ENCODE measurements at regions not wholly inside any gene's neighbourhood (a gene's known extent, or its start where the extent isn't known, plus 50 kb on each side); places are given as distances from the start of the nearest gene placed in this dataset.

DNA sequence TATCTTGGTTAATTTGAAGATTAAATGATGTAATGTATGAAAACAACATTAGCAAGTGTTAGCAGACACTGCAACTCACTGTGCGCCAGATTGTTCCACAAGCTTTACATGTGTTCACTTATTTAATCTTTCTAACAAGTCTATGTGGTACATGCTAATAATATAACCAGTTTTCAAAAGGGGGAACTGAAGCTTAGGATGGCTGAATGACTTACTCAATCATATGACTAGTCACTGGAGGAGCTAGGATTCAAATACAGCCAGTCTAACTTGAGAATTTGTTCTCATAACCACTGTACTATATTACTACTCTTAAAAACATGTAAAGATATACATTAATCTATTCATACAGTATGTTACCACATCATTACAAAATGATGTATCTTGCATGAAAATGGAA, 60.5 kb upstream of the LRIG3 start:
- intact Hi-C loops (cut with micrococcal nuclease; ENCODE audit: unreplicated experiment) = no loop called here
- Histone ChIP-seq H2AFZ (ENCODE audit: control insufficient read depth, low read depth, low read length) (no peak overlapping the region), H3K4me2 (ENCODE audit: control insufficient read depth, insufficient read depth) (no peak overlapping the region), H3K9me3 (replicated peaks; ENCODE audit: control insufficient read depth, insufficient read depth, low read length) (no peaks in the 10 kb centered on the region), H4K20me1 (ENCODE audit: control insufficient read depth, insufficient read depth) (no peaks in the 10 kb centered on the region), H3K79me2 (ENCODE audit: control insufficient read depth, insufficient read depth, low read length) (no peaks in the 10 kb centered on the region), H3K27ac (ENCODE audit: control insufficient read depth, insufficient read depth) (no peak overlapping the region), H3K27me3 (replicated peaks in 1 of 2; ENCODE audit: control insufficient read depth in 2 of 2, insufficient read depth in 2 of 2, low read length in 1 of 2) (no peaks in the 10 kb centered on the region), H3K4me3 (no peak overlapping the region), H3K4me1 (ENCODE audit: control insufficient read depth, insufficient read depth, low read length) (no peaks in the 10 kb centered on the region), H3K9ac (ENCODE audit: control insufficient read depth, insufficient read depth, low read length) (no peak overlapping the region), H3K36me3 (ENCODE audit: control insufficient read depth in 2 of 2, insufficient read depth in 2 of 2, low read length in 1 of 2) (no peaks in the 10 kb centered on the region)
- in situ Hi-C loops (cut with MboI) = no loop called here
- no TSS peak for BruUV-seq (replicated peaks)
- 64% methylated on average over 1 of the region's 1 CpG for WGBS (ENCODE audit: insufficient coverage, insufficient replicate concordance, low lambda C conversion rate, missing lambda C conversion rate)
- no peak for ATAC-seq
- RAD21 ChIA-PET (ENCODE audit: unreplicated experiment) = no interaction called here
- FAIRE-seq = no peak
- TF ChIP-seq ATF7 (IDR thresholded peaks at IDR 0.05; ENCODE audit: low read depth) (peak; percentile 24; the same call in 1 of the 2 replicates), ZNF24 (IDR thresholded peaks at IDR 0.05) (no peak), NRF1 (conservative IDR thresholded peaks at IDR 0.05; ENCODE audit: low read depth, low read length) (no peak)
- no peak for DNase-seq (ENCODE audit: low read depth, low spot score)
- POLR2A ChIA-PET = no interaction called here
- CTCF ChIA-PET = no interaction called here
- SMC1A ChIA-PET (ENCODE audit: uncharacterized antibody, unreplicated experiment) = no interaction called here

DNA sequence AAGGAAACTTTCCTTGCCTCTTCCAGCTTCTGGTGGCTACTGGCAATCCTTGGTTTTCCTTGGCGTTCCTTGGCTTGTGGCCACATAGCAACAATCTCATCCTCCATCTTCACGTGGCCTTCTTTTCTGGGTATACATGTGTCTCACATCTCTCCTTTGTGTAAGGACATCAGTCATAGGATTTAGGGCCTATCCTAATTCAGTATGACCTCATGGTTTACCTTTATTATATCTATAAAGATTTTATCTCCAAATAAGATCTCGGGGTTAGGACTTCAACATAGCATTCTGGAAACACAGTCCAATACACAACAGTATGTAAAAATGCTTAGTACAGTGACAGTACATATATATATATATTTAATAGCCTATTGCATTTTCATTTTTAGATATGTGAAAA, 58.4 kb upstream of the LRIG3 start:
- FAIRE-seq (no peak), DNase-seq (ENCODE audit: low read depth, low spot score) (no peak), ATAC-seq (no peak)
- no peaks in the 10 kb centered on the region for H3K36me3 ChIP-seq (ENCODE audit: control insufficient read depth in 2 of 2, insufficient read depth in 2 of 2, low read length in 1 of 2)
- RAD21 ChIA-PET (ENCODE audit: unreplicated experiment) = no interaction called here
- SMC1A ChIA-PET (ENCODE audit: uncharacterized antibody, unreplicated experiment) = interaction anchor here (0.8 kb wide), 1 partner anchor 25 kb away, joined by 3 read pairs; no protein-coding TSS in a partner anchor
- no peak overlapping the region for H3K9ac ChIP-seq (ENCODE audit: control insufficient read depth, insufficient read depth, low read length)
- no TSS peak for BruUV-seq (replicated peaks)
- CTCF ChIA-PET = no interaction called here
- no peak overlapping the region for H3K4me2 ChIP-seq (ENCODE audit: control insufficient read depth, insufficient read depth)
- no peak overlapping the region for H3K4me3 ChIP-seq
- no peak overlapping the region for H3K27ac ChIP-seq (ENCODE audit: control insufficient read depth, insufficient read depth)
- no peaks in the 10 kb centered on the region for H3K9me3 ChIP-seq (replicated peaks; ENCODE audit: control insufficient read depth, insufficient read depth, low read length)
- no peaks in the 10 kb centered on the region for H3K4me1 ChIP-seq (ENCODE audit: control insufficient read depth, insufficient read depth, low read length)
- no peaks in the 10 kb centered on the region for H3K27me3 ChIP-seq (replicated peaks in 1 of 2; ENCODE audit: control insufficient read depth in 2 of 2, insufficient read depth in 2 of 2, low read length in 1 of 2)
- no peaks in the 10 kb centered on the region for H3K79me2 ChIP-seq (ENCODE audit: control insufficient read depth, insufficient read depth, low read length)
- intact Hi-C loops (cut with micrococcal nuclease; ENCODE audit: unreplicated experiment) (no loop called here), in situ Hi-C loops (cut with MboI) (no loop called here)
- H4K20me1 ChIP-seq (ENCODE audit: control insufficient read depth, insufficient read depth) = no peaks in the 10 kb centered on the region
- WGBS (ENCODE audit: insufficient coverage, insufficient replicate concordance, low lambda C conversion rate, missing lambda C conversion rate) = 20% methylated on average over 3 of the region's 3 CpGs
- POLR2A ChIA-PET = no interaction called here
- H2AFZ ChIP-seq (ENCODE audit: control insufficient read depth, low read depth, low read length) = no peak overlapping the region
- TF ChIP-seq IKZF1 (conservative IDR thresholded peaks at IDR 0.05) (no peak), IKZF2 (IDR thresholded peaks at IDR 0.05) (no peak), MEF2A (IDR thresholded peaks at IDR 0.05; ENCODE audit: insufficient read depth, low read depth, low read length) (no peak), BMI1 (IDR thresholded peaks at IDR 0.05; ENCODE audit: borderline replicate concordance) (no peak), ZZZ3 (IDR thresholded peaks at IDR 0.05; ENCODE audit: control insufficient read depth, insufficient read length, low read depth) (no peak), SP1 (IDR thresholded peaks at IDR 0.05; ENCODE audit: low read depth, low read length) (no peak), ZBED1 (IDR thresholded peaks at IDR 0.05; ENCODE audit: borderline replicate concordance) (no peak), ZNF217 (IDR thresholded peaks at IDR 0.05) (no peak)
- TF ChIP-seq, protein P1, sequence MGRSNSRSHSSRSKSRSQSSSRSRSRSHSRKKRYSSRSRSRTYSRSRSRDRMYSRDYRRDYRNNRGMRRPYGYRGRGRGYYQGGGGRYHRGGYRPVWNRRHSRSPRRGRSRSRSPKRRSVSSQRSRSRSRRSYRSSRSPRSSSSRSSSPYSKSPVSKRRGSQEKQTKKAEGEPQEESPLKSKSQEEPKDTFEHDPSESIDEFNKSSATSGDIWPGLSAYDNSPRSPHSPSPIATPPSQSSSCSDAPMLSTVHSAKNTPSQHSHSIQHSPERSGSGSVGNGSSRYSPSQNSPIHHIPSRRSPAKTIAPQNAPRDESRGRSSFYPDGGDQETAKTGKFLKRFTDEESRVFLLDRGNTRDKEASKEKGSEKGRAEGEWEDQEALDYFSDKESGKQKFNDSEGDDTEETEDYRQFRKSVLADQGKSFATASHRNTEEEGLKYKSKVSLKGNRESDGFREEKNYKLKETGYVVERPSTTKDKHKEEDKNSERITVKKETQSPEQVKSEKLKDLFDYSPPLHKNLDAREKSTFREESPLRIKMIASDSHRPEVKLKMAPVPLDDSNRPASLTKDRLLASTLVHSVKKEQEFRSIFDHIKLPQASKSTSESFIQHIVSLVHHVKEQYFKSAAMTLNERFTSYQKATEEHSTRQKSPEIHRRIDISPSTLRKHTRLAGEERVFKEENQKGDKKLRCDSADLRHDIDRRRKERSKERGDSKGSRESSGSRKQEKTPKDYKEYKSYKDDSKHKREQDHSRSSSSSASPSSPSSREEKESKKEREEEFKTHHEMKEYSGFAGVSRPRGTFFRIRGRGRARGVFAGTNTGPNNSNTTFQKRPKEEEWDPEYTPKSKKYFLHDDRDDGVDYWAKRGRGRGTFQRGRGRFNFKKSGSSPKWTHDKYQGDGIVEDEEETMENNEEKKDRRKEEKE (IDR thresholded peaks at IDR 0.05) = no peak
- TF ChIP-seq, protein P2, sequence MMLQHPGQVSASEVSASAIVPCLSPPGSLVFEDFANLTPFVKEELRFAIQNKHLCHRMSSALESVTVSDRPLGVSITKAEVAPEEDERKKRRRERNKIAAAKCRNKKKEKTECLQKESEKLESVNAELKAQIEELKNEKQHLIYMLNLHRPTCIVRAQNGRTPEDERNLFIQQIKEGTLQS (IDR thresholded peaks at IDR 0.05; ENCODE audit: borderline replicate concordance, extremely low read depth, low read depth, low read length) = no peak
- TF ChIP-seq, protein P3, sequence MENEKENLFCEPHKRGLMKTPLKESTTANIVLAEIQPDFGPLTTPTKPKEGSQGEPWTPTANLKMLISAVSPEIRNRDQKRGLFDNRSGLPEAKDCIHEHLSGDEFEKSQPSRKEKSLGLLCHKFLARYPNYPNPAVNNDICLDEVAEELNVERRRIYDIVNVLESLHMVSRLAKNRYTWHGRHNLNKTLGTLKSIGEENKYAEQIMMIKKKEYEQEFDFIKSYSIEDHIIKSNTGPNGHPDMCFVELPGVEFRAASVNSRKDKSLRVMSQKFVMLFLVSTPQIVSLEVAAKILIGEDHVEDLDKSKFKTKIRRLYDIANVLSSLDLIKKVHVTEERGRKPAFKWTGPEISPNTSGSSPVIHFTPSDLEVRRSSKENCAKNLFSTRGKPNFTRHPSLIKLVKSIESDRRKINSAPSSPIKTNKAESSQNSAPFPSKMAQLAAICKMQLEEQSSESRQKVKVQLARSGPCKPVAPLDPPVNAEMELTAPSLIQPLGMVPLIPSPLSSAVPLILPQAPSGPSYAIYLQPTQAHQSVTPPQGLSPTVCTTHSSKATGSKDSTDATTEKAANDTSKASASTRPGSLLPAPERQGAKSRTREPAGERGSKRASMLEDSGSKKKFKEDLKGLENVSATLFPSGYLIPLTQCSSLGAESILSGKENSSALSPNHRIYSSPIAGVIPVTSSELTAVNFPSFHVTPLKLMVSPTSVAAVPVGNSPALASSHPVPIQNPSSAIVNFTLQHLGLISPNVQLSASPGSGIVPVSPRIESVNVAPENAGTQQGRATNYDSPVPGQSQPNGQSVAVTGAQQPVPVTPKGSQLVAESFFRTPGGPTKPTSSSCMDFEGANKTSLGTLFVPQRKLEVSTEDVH (IDR thresholded peaks at IDR 0.05; ENCODE audit: low read depth, partially characterized antibody) = no peak

Data from GM12878 (cell line).